Dermis microvascular lymphatic vessel endothelial cell (primary cell): ENCODE measurements at regions not wholly inside any gene's neighbourhood (a gene's known extent, or its start where the extent isn't known, plus 50 kb on each side); places are given as distances from the start of the nearest gene placed in this dataset.
A peak's percentile ranks its signal among the peaks of the same experiment; 100 is the strongest.
"Not testable (repeated sequence)": the region's sequence is repeated elsewhere in the genome, so short reads cannot be mapped to it uniquely, and the experiment has no call there.

Experiments
- DNase-seq, 2 donors: peaks; one replicate each; pipeline versions ENCODE4 v3.0.0 to v3.0.0-alpha.2; 2010; ENCODE audit warnings: low read depth in 2 of 2

DNA sequence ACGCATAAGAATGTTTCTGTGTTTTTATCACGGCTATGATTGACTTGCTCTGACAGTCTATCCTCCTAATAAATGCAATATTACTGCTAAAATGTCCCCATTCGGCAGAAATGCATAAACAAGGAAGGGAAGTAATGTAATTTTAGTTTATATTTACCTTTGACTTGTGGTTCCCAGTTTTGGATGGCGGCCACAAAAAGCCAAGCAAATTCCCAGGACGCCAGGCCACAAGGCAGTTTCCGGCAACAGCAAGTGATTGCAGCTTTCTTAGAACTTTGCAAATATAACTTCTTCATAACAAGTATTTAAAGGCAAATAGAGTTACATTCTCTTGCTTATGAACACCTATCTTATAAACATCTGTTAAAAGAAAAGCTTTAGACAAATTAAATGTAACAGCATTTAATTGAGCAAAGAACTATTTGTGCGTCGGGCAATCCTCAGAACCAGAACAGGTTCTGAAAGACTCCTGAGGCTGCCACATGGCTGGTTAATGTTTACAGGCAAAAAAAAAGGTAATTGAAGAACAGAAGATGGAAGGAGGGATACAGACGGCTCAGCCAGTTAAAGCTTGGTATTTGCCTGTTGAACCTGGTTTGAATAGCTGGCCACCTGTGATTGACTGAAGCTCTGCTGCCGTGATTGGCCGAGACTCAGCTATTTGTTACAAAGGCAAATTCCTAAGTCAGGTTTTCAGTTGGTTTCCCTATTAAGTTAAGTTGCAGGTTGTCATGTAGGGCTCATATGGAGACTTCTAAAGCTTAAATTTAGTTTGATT, 80.8 kb downstream of the C21orf91 start:
- peak in 1 of 2 donors; percentile 55 for DNase-seq

DNA sequence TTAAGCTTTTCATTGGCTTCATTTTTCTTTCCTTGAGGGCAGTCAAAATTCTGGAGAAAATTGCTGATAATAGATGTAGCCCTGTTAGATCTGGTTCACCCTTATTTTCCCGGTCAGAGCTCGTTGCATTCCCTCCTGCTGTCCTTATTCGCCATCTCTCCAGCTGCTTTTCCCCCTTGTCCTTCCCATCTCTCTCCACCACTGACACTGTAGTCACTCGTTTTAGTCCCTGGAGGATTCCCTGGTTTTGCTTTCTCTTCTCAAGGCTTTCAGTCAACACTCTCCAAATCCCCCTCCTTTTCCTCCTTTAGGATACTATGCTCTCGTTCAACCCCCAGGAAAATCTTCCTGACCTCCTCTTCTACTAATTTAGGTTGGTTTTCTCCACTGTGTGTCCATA, 83.1 kb downstream of the C21orf91 start:
- DNase-seq, result no peak

DNA sequence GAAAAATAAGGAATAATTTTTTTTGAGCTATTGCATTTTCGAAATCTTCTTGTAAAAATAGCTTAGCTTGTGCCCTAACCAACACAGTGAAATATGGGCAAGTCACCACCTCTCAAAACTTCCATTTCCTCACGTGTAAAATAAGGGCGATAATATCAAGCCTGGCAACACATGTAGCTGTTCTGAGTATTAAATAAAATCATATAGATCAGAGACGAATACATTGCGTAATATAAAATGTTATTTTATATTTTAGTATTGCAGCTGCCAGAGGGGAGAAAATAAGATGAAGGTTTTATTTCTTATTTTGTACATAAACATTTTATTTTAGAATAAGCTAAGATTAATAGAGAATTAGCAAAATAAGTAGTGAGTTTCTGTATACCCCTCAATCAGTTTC, 85.9 kb downstream of the C21orf91 start:
- DNase-seq, result no peak

DNA sequence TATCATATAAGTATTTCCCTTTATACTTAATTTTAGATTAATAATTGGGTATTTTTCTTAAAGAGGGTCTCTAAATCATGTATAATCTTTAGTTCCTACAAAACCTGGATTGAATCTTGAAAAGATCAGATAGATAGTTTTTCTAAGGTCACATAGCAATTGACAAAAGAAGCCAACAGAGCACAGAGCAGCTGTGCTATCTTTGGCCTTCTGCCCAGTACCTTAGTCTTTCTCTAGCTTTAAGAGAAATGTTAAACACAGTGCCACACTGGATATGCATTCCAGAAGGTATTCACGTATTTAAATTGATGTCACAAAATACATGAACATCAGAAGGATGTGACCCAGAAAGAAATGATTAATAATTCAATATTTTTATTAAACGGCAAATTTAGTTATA, 86.8 kb downstream of the C21orf91 start:
- peak; percentile 85 to 86 for DNase-seq

DNA sequence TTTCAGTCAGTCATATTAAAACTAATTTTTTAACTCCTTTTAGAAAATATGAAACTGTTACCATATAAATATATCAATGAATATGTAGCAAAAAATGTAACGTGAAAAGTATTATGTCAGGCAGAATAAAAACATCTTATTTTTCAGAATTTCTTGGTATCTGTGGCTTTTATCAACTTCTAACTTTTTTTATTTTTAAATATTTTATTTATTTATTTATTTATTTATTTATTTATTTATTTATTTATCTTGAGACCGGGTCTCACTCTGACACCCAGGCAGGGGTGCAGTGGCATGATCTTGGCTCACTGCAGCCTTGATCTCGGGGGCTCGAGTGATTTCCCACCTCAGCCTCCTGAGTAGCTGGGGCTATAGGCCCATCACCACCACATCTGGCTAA, 87.6 kb downstream of the C21orf91 start:
- no peak for DNase-seq

DNA sequence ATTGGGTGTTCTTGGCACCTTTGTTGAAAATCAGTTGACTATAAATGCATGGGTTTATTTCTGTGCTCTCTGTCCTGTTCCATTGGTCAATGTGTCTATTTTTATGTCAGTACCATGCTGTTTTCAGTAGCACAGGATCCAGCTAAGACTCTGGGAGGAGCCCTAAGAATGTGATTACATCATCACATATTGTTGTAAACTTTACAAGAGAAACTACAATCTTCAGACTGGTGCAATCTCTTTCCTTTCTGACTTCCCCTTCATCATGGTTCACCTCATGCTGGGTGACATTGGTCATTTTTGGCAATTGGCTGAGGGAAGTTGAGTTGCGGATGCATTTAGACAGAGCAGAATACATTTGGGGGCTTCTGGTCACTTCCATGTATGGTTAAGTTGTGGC, 88.4 kb downstream of the C21orf91 start:
- DNase-seq, result peak in 1 of 2 donors; percentile 11

DNA sequence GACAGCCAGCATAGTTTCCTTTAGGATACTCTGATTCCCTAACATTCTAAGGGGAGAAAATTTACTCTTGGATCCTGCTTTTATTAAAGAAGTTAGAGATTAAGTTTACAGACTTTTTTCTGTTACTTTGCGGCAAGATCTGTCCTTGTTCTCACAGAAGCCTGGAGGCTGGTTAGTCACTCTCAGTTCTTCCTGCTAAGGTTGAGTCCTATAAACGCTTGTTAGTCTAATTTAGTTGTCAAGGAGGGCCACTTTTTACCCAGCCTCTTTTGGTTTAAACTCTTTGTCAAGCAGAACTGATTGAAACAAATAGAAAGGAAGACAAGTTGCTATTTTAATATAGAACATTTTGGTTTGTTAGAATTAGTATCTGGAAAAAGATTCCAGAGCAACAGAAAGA, 89.7 kb downstream of the C21orf91 start:
- no peak for DNase-seq

DNA sequence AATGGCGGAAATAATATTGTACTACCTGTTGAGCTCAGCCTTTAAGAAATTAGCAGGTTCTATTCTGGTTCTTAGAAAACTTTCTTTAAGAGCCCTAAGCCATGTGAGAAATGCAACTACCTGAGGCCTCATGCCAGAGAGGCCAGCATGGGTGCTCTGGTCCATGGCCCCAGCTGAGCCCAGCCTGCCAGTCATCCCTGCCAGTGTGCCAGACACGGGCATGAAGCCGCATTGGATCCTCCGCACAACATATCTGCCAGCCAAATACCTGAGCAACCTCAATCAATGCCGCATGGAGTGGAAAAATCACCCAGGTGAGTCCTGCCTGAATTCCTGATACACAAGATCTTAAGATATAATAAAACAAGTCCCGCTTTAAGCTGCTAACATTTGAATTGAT, 91.8 kb downstream of the C21orf91 start:
- DNase-seq, result no peak

DNA sequence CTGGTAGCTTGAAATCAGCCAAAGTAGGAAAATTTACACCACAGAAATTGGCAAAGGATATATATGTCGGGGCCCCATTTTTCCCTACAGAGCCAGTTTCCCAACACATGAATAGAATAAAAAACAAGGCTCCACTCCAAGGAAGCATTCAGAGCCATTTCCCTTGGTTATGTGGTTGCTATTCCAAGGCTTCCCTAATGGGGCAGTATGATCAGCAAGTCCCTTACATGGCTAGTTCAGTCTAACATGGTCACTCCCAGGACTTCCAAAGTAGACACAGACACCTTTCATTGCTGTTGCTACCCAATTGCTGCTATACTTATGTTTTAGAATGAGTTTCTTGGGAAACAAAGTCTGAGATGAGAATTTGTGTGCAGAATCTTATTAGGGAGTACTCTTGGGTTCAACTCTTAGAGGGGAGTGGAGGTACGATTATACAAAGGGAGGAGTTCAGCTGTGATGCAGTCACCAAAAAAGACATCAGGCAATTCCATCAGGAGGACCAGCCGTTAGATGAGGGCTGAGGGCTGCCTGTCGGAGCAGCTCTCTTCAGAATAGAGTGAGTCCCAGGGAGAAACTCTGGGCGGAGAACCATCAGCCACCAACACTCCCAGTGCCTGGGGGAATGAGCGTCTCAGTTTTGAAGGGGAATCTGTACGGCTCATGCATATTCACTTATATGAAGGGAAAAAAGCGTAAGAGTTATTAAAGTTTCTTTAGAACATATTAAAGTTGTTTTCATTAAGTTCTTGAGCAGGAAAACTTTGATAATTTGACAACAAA, 92.9 kb downstream of the C21orf91 start:
- DNase-seq, result no peak

DNA sequence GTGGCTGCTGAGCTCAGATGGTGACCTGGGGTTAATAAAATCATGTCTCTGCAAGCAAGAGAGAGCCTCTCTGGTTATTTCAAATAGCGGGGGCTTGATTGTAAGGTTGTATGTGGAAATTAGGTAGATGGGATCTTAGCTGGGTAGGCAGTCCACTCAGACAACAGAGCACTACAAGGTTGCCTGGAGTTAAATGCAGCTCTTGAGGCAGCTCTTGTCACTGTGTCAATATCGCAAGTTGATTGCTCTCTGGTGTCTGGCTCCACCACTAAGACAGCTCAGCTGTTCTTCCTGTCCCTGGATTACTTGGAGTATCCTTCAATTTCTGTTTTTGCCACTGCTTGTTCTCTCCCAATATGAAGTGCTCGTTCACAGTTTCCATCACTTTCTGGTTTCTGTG, 93.8 kb downstream of the C21orf91 start:
- no peak for DNase-seq

DNA sequence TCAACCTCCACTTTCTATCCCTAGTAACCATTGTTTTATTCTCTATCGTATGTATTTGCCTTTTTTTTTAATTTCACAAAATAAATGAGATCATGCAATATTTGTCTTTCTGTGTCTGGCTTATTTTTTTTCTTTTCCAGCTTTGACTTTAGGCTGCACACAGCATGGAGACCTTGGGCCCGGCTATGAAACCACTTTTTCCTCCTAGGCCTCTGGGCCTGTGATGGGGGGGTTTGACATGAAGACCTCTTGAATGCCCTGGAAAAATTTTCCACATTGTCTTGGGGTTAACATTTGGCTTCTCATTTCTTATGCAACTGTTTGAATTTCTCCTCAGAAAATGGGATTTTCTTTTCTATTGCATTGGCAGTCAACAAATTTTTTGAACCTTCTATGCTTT, 100.2 kb upstream of the BTG3 start:
- no peak for DNase-seq

DNA sequence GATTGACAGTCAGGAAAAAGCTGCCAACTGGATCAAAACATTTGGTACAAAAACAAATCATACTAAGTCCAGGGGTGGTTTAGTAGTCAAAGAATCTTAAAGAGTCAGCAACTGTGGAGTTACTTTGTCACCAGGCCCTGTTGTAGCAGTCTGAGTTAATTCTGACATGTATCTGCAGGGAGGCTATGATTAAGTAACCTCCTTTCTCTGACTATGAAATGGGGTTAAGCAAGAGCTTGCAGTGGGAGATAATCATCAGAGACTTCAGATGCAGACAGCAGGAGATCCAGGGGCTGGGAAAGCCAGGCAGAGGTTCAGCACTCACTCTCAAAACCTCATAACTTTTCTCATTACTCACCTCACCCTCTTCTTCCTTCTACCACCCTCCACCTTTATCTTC, 99.2 kb upstream of the BTG3 start:
- DNase-seq, result no peak

DNA sequence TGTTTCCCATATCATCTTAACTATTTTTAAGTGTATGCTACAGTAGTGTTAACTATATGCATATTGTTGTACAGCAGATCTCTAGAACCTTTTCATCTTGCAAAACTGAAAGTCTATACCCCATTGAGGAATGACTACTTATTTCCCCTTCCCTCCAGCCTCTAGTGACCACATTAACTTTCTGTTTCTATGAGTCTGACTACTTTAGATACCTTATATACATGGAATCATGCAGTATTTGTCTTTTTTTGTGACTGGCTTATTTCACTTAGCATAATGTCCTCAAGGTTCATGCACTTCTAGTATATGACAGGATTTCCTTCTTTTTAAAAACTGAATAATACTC, 96.5 kb upstream of the BTG3 start:
- no peak for DNase-seq

DNA sequence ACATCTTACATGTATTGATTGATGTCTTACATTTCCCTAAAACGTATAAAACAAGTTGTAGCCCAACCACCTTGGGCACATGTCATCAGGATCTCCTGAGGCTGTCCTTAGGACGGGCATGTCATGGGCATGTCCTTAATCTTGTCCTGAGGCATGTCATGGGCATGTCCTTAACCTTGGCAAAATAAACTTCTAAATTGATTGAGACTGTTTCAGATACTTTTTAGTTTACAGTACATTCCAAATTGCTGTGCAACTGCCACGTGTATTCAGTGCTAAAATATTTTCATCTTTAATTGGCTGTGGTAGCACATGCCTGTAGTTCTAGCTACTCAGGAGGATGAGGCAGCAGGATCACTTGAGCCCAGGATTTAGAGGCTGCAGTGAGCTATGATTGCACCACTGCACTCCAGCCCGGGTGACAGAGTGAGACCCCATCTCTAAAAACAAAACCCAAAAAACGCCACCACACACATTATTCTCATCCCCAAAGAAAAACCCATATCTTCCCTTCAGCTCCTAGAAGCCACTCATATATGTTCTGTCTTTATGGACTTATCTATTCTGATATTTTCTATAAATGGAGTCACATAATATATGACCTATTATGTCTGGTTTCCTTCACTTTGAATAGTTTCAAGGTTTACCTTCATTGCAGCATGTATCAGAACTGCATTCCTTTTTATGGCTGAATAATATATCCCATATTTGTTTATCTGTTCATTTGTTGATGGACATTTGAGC, 96.0 kb upstream of the BTG3 start:
- no peak for DNase-seq

DNA sequence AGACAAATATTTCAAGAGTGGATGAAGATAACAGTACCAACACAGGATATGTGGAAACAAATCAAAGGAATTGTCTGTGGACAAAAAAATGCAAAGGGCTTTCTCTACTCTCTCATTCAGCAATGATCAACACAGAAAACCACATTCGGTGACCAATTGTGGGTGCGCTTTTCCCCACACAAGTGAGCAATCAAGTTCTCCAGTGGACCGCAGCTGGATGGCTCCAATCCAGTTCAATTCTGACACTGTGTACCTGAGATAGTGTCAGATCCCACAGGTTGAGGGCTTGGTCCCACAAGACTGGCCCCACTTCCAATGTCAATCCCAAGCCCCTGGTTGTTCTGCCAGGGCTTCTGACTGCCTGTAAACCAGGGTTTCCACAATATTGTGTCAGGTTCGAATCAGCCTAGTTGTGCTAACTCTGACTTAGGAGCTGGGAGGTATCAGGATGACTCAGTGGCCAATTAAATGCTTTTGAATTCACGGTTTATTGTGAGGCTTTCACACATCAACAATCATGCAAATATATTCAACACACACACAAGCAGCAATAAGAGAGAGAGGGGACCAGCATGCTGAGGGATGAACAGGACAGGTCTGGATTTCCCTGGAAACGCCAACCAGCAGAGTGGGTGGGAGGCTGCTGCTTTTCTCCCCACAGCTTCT, 87.0 kb upstream of the BTG3 start:
- no peak for DNase-seq

DNA sequence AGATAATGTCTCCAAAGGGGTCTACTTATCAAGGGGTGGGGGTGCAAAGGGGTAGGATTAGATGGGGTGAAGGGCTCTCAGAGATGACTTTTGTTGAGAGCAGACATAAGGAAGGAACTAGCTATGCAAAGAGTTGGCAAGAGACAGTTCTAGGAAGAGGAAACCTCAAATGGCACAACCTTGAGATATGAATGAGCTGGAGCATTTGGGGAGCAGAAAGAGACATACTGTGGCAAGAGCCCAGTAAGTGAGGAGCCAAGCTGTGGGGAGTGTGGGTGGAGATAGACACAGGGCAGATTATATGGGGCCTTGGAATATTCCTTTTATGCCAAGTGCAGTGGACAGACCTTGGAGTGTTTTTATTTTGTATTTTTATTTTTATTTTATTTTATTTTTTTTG, 84.8 kb upstream of the BTG3 start:
- DNase-seq, result no peak

DNA sequence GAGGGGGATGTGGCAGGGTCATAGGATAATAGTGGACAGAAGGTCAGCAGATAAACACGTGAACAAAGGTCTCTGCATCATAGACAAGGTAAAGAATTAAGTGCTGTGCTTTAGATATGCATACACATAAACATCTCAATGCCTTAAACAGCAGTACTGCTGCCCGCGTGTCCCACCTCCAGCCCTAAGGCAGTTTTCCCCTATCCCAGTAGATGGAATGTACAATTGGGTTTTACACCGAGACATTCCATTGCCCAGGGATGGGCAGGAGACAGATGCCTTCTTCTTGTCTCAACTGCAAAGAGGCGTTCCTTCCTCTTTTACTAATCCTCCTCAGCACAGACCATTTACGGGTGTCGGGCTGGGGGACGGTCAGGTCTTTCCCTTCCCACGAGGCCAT, 81.7 kb upstream of the BTG3 start:
- not testable (repeated sequence) for DNase-seq

DNA sequence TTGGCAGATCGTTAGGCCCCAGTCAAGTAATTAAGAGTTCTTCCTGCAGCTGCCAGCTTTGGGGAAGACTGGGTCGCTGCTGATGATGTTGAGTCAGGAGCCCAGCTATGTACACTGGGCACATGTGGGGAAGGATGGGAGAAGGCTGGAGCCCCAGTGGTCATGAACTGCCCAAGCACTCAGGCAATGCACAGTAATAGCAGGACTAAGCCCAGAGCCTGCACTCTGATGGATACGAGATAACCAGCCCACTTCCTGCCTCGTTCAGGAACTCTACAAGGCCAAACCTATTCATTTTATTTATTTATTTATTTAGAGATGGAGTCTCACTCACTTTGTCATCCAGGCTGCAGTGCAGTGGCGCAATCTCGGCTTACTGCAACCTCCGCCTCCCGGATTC, 81.1 kb upstream of the BTG3 start:
- DNase-seq, result no peak

DNA sequence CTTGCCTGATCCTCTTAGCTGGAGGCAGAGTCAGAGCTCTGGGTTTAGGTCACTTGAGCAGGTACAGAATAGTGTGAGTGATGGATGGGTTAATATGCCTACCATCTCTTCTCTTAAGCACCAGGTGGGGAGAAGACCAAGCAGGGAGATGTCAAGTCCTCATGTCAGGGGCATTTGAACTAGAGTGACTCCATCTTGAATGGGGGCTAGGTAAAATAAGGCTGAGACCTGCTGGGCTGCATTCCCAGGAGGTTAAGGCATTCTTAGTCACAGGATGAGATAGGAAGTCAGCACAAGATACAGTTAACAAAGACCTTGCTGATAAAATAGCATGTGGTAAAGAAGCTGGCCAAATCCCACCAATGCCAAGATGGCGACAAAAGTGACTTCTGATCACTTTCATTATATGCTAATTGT, 77.4 kb upstream of the BTG3 start:
- DNase-seq, result no peak

DNA sequence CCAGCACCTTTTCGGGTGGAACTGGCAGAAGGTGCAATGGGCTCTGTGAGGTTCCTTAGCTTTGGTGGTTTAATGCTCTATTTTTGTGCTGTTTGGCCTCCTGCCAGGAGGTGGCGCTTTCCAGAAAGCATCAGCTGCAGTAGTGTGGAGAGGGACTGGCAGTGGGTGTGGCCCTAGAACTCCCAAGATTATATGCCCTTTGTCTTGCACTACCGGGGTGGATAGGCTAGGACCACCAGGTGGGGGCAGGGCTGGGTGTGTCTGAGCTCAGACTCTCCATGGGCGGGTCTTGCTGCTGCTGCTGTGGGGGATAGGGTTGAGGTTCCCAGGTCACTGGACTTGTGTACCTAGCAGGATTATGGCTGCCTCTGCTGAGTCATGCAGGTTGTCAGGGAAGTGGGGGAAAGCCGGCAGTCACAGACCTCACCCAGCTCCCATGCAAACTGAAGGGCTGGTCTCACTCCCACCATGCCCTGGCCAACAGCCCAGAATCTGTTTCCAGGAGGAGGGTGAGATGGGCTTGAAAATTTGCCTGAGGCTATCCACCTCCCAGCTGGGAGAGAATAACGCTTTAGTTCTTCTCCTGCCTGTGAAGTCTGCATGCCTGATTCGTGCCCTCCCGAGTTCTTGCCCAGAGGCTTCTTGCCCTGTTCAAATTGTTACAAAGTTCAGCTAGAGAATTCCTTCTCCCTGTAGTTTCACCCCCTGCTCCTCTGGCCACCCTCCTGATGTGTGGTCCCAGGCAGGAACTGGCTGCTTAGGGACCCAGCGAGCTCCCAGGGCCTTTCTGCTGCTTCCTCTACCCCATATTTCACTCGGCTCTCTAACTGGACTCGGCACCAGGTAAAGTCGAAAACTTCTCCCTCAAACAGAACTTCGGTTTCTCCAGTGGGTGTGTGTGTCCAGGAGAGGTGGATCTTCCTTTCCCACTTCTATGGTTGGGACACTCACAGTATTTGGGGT, 76.5 kb upstream of the BTG3 start:
- DNase-seq, result no peak

DNA sequence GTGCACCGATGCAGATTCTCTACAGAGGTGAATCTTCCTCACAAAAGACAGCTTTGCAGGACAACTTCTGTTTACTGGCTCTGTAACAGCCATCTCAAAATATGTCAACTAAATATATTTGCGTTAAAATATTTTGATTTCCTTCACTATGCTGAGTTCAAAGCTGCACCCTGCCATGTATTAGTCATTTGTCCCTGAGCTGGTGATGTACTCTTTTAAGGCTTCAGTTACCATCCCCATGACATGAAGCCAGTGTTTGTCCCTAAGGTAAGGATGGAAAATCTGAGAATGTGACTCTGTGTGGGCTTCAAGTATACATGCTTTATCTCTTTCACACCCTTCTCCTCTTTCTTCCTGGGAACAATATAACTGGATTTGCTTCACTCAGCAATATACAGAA, 70.2 kb upstream of the BTG3 start:
- no peak for DNase-seq
